ENCODE measurements at regions not wholly inside any gene's neighbourhood (a gene's known extent, or its start where the extent isn't known, plus 50 kb on each side); places are given as distances from the start of the nearest gene placed in this dataset.

GRCh38 chr4:23365871-23366556 is 523.8 kb downstream of the PPARGC1A start:
- TF ChIP-seq EZH2 (IDR thresholded peaks at IDR 0.05; ENCODE audit: low read length, unreplicated experiment) (no peak), CTCF (conservative IDR thresholded peaks at IDR 0.05; ENCODE audit: low read depth, low read length) (no peak)

Measured in PC-3 (cell line).